B cell (primary cell): ENCODE measurements at regions not wholly inside any gene's neighbourhood (a gene's known extent, or its start where the extent isn't known, plus 50 kb on each side); places are given as distances from the start of the nearest gene placed in this dataset.

Experiments used
- ATAC-seq: fragments of 200-7000 bp; cut with Tn5 transposase; one replicate; pipeline ENCODE4 v1.10.0; 2021; ENCODE audit warnings: low read depth, mild to moderate bottlenecking, moderate number of reproducible peaks, moderate library complexity
- CTCF ChIA-PET: fragments of 350-600 bp; sonication (Branson Sonifier 250); formaldehyde crosslinking; loops from one replicate; lab custom pipeline; 2021; ENCODE audit warnings: antibody characterized with exemption, inconsistent platforms; lab: Charles Lee
- POLR2A ChIA-PET: fragments of 350-600 bp; sonication (Branson Sonifier 250); formaldehyde crosslinking; loops from one replicate; lab custom pipeline; 2021; ENCODE audit warnings: antibody characterized with exemption; lab: Charles Lee
- DNase-seq: peaks from one replicate; pipeline ENCODE4 v3.0.0; 2013
- H2AFZ ChIP-seq: 2 replicates; pipeline ENCODE4 v1.6.1; 2012; ENCODE audit warnings: mild to moderate bottlenecking, low read depth, low read length; ENCODE audit not compliant: insufficient read depth, poor library complexity, severe bottlenecking
- H3K27ac ChIP-seq, 2 donors: 1 replicate in 1 of 2; 2 replicates in 1 of 2; pipeline ENCODE4 v1.5.1; 2012 to 2013; ENCODE audit warnings: low read length in 2 of 2, mild to moderate bottlenecking in 2 of 2, moderate library complexity in 1 of 2
- H3K27me3 ChIP-seq, 4 experiments: fragments of 200-600 bp in 1 of 4; sonication (generic) in 1 of 4; replicated peaks in 1 of 4; 1 replicate in 2 of 4; 2 replicates in 2 of 4; pipeline versions ENCODE4 v1.6.1 to v1.7.0; 2013 to 2016; ENCODE audit warnings: low read length in 3 of 4, mild to moderate bottlenecking in 2 of 4, mixed read lengths in 1 of 4, moderate library complexity in 1 of 4; ENCODE audit not compliant: insufficient read depth in 4 of 4, control insufficient read depth in 3 of 4; ENCODE audit errors: control extremely low read depth in 1 of 4
- H3K36me3 ChIP-seq, 2 experiments: replicated peaks in 1 of 2; 1 replicate in 1 of 2; 2 replicates in 1 of 2; pipeline versions ENCODE4 v1.6.1 to v1.7.1; 2013; ENCODE audit warnings: low read length in 1 of 2; ENCODE audit not compliant: insufficient read depth in 2 of 2, control insufficient read depth in 1 of 2; ENCODE audit errors: control extremely low read depth in 1 of 2, extremely low read depth in 1 of 2
- H3K4me1 ChIP-seq, 2 donors: fragments of 200-600 bp in 1 of 2; sonication (generic) in 1 of 2; 1 replicate in 1 of 2; 2 replicates in 1 of 2; pipeline versions ENCODE4 v1.5.1 to v1.6.1; 2013 to 2017; ENCODE audit warnings: low read length in 2 of 2; ENCODE audit not compliant: control insufficient read depth in 2 of 2, insufficient read depth in 2 of 2
- H3K4me2 ChIP-seq: replicated peaks from 2 replicates; pipeline ENCODE3; 2012; ENCODE audit warnings: mild to moderate bottlenecking, low read depth, low read length; ENCODE audit not compliant: poor library complexity, severe bottlenecking
- H3K4me3 ChIP-seq, 5 experiments: fragments of 200-600 bp in 1 of 5; sonication (generic) in 1 of 5; 1 replicate in 3 of 5; 2 replicates in 2 of 5; pipeline versions ENCODE4 v1.5.1 to v1.7.0; 2011 to 2016; ENCODE audit warnings: low read length in 4 of 5, mild to moderate bottlenecking in 4 of 5, low read depth in 2 of 5, control low read depth in 1 of 5, moderate library complexity in 1 of 5; ENCODE audit not compliant: insufficient read depth in 1 of 5; ENCODE audit errors: control extremely low read depth in 1 of 5, extremely low read depth in 1 of 5
- H3K79me2 ChIP-seq: fragments of 200-600 bp; sonication (generic); one replicate; pipeline ENCODE4 v1.6.0; 2016; ENCODE audit warnings: low read length; ENCODE audit not compliant: control insufficient read depth, insufficient read depth
- H3K9ac ChIP-seq: fragments of 200-600 bp; sonication (generic); 2 replicates; pipeline ENCODE4 v1.6.1; 2017; ENCODE audit warnings: mild to moderate bottlenecking, low read length, moderate library complexity
- H3K9me3 ChIP-seq, 3 donors: one replicate each; pipeline versions ENCODE4 v1.6.1 to v1.7.1; 2013; ENCODE audit warnings: low read length in 2 of 3; ENCODE audit not compliant: control insufficient read depth in 2 of 3, insufficient read depth in 1 of 3; ENCODE audit errors: control extremely low read depth in 1 of 3
- H4K20me1 ChIP-seq: 2 replicates; pipeline ENCODE4 v1.6.0; 2012; ENCODE audit warnings: mild to moderate bottlenecking, low read length; ENCODE audit not compliant: insufficient read depth, control insufficient read depth, poor library complexity, severe bottlenecking
- H3K27ac Mint-ChIP-seq: one replicate; pipeline ENCODE4 v1.8.0; 2021; ENCODE audit warnings: mixed read lengths
- H3K27me3 Mint-ChIP-seq: one replicate; pipeline ENCODE4 v1.8.0; 2021; ENCODE audit warnings: mixed read lengths
- H3K4me1 Mint-ChIP-seq: one replicate; pipeline ENCODE4 v1.8.0; 2021; ENCODE audit warnings: mixed read lengths
- H3K4me3 Mint-ChIP-seq: one replicate; pipeline ENCODE4 v1.8.0; 2021; ENCODE audit warnings: mixed read lengths
- H3K9me3 Mint-ChIP-seq: one replicate; pipeline ENCODE4 v1.8.0; 2022; ENCODE audit warnings: mixed read lengths; ENCODE audit not compliant: insufficient read depth
- CTCF ChIP-seq: fragments of 200-600 bp; IDR thresholded peaks from one replicate; pipeline ENCODE4 v1.8.0; 2022; ENCODE audit warnings: antibody characterized with exemption, mild to moderate bottlenecking
- EZH2 ChIP-seq: IDR thresholded peaks from 2 replicates; pipeline ENCODE4 v1.6.1; 2012; ENCODE audit warnings: borderline replicate concordance, low read depth, mild to moderate bottlenecking, moderate library complexity, low read length; ENCODE audit not compliant: insufficient read depth, poor library complexity, severe bottlenecking
- WGBS: methylation state at CpG from one replicate; pipeline ENCODE4 v1.1.5; 2013; ENCODE audit warnings: missing lambda C conversion rate; ENCODE audit not compliant: insufficient coverage; 5-methylcytosine and 5-hydroxymethylcytosine counted together
- intact Hi-C: fragments of 100-400 bp; cut with micrococcal nuclease; formaldehyde crosslinking; loops from one replicate; pipeline ENCODE4 v1.10.0; 2022

GRCh38 chr6:71181565-71181964, 107.0 kb upstream of the OGFRL1 start:
- no peaks in the 10 kb centered on the region for H3K4me1 ChIP-seq
- DNase-seq: no peak
- ChIA-PET CTCF (no interaction called here), POLR2A (no interaction called here)
- TF ChIP-seq CTCF (no peak), EZH2 (no peak)
- H4K20me1 ChIP-seq: no peaks in the 10 kb centered on the region
- H3K36me3 ChIP-seq: no peaks in the 10 kb centered on the region
- Mint-ChIP-seq H3K27me3 (peaks cover 48% of the 10 kb centered on the region), H3K4me3 (no peak overlapping the region), H3K4me1 (no peaks in the 10 kb centered on the region), H3K27ac (no peak overlapping the region), H3K9me3 (no peaks in the 10 kb centered on the region)
- no peak overlapping the region for H3K4me2 ChIP-seq
- no peak overlapping the region for H3K27ac ChIP-seq
- peaks cover 0 to 6% (median 4%) of the 10 kb centered on the region in 4 experiments for H3K27me3 ChIP-seq
- no peak overlapping the region for H3K9ac ChIP-seq
- H3K9me3 ChIP-seq: no peaks in the 10 kb centered on the region
- intact Hi-C loops: no loop called here
- no peak for ATAC-seq
- no peak overlapping the region for H2AFZ ChIP-seq
- 90% methylated on average over 1 of the region's 1 CpG for WGBS
- no peaks in the 10 kb centered on the region for H3K79me2 ChIP-seq
- no peak overlapping the region for H3K4me3 ChIP-seq

GRCh38 chr6:71187141-71187540, 101.5 kb upstream of the OGFRL1 start:
- no peaks in the 10 kb centered on the region for H3K79me2 ChIP-seq
- no peaks in the 10 kb centered on the region for H4K20me1 ChIP-seq
- ChIA-PET CTCF (interaction anchor here (1.4 to 3.4 kb wide), 3 partner anchors 113 to 323 kb away, joined by 3 to 21 read pairs (median 6); no protein-coding TSS in a partner anchor), POLR2A (no interaction called here)
- WGBS: 8% methylated on average over 3 of the region's 3 CpGs
- H3K27me3 ChIP-seq: no peaks in the 10 kb centered on the region
- ATAC-seq: no peak
- H3K9me3 ChIP-seq: no peaks in the 10 kb centered on the region
- no peak overlapping the region for H2AFZ ChIP-seq
- TF ChIP-seq EZH2: no peak
- TF ChIP-seq CTCF: no peak
- H3K9ac ChIP-seq: no peak overlapping the region
- no peak overlapping the region for H3K4me3 ChIP-seq
- no peak overlapping the region for H3K27ac ChIP-seq
- H3K4me2 ChIP-seq: no peak overlapping the region
- intact Hi-C loops: no loop called here
- Mint-ChIP-seq H3K4me1 (no peaks in the 10 kb centered on the region), H3K9me3 (no peaks in the 10 kb centered on the region), H3K27ac (no peak overlapping the region), H3K4me3 (no peak overlapping the region), H3K27me3 (peaks cover 38% of the 10 kb centered on the region)
- no peaks in the 10 kb centered on the region for H3K36me3 ChIP-seq
- no peaks in the 10 kb centered on the region for H3K4me1 ChIP-seq
- no peak for DNase-seq
